ENCODE measurements at regions not wholly inside any gene's neighbourhood (a gene's known extent, or its start where the extent isn't known, plus 50 kb on each side); places are given as distances from the start of the nearest gene placed in this dataset.

DNA sequence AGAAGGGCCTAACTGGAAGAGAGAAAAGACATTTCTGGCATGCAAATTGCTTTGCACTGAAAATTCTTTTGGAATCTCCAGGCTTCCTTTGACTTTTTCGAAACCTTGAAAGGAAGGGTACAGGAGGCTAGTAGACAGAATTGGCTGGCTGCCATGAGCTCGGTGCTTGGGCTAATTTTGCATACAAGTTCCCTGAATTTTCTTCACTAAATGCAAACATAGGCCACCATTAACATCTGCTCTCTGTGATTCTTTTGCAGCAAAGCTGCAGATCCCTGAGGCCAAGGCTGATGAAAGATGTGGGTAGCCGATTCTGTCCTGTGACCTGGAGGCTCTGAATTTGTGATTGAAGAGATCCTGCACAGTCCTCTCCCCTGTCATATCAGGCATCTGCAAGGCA lies 247.8 kb upstream of the MCTP2 start:
- Histone ChIP-seq H3K27ac (ENCODE audit: low read length, poor library complexity, severe bottlenecking) (no peak overlapping the region), H4K8ac (ENCODE audit: low read length) (no peak overlapping the region), H2AK5ac (ENCODE audit: low read length, severe bottlenecking) (no peak overlapping the region), H3K4me3 (ENCODE audit: insufficient read depth in 1 of 2, low read depth in 1 of 2, low read length in 2 of 2) (no peak overlapping the region), H3K14ac (ENCODE audit: low read length in 2 of 2) (no peak overlapping the region), H2AFZ (ENCODE audit: low read depth, low read length) (no peak overlapping the region), H2BK5ac (ENCODE audit: low read depth, low read length, poor library complexity, severe bottlenecking) (no peak overlapping the region), H3K4me1 (ENCODE audit: control insufficient read depth, insufficient read depth, low read depth, low read length) (no peaks in the 10 kb centered on the region), H2BK15ac (ENCODE audit: low read depth, poor library complexity, severe bottlenecking) (no peak overlapping the region), H3K9ac (ENCODE audit: low read length) (no peak overlapping the region), H3K23ac (ENCODE audit: low read length in 2 of 2) (no peak overlapping the region), H3K4ac (ENCODE audit: low read depth in 1 of 2, low read length in 2 of 2) (no peak overlapping the region), H3K36me3 (ENCODE audit: control insufficient read depth in 1 of 2, insufficient read depth in 2 of 2, low read depth in 1 of 2, low read length in 2 of 2) (no peaks in the 10 kb centered on the region), H4K91ac (ENCODE audit: low read length) (no peak overlapping the region), H3K18ac (ENCODE audit: low read depth in 1 of 2, low read length in 2 of 2) (no peak overlapping the region), H2BK12ac (ENCODE audit: low read length in 2 of 2) (no peak overlapping the region), H3K79me1 (replicated peaks; ENCODE audit: low read length, poor library complexity, severe bottlenecking) (no peaks in the 10 kb centered on the region), H3K9me3 (ENCODE audit: control insufficient read depth, low read length) (no peaks in the 10 kb centered on the region), H2BK120ac (ENCODE audit: low read depth, low read length) (no peak overlapping the region), H3K27me3 (ENCODE audit: control insufficient read depth in 1 of 2, insufficient read depth in 1 of 2, low read length in 2 of 2) (no peaks in the 10 kb centered on the region), H3K4me2 (ENCODE audit: low read length, poor library complexity, severe bottlenecking) (no peak overlapping the region)
- no peak for DNase-seq
- 83% methylated on average over 2 of the region's 3 CpGs for WGBS

- no peak overlapping the region for H3K14ac ChIP-seq (ENCODE audit: low read length in 2 of 2)
- no peak overlapping the region for H2BK12ac ChIP-seq (ENCODE audit: low read length in 2 of 2)
- WGBS: 88% methylated on average over 6 of the region's 6 CpGs
- no peak overlapping the region for H3K4me2 ChIP-seq (ENCODE audit: low read length, poor library complexity, severe bottlenecking)
- no peaks in the 10 kb centered on the region for H3K9me3 ChIP-seq (ENCODE audit: control insufficient read depth, low read length)
- no peak overlapping the region for H3K18ac ChIP-seq (ENCODE audit: low read depth in 1 of 2, low read length in 2 of 2)
- H3K9ac ChIP-seq (ENCODE audit: low read length): peak overlapping the region; percentile 25
- no peak overlapping the region for H3K4me3 ChIP-seq (ENCODE audit: insufficient read depth in 1 of 2, low read depth in 1 of 2, low read length in 2 of 2)
- no peak overlapping the region for H2BK5ac ChIP-seq (ENCODE audit: low read depth, low read length, poor library complexity, severe bottlenecking)
- no peaks in the 10 kb centered on the region for H3K79me1 ChIP-seq (replicated peaks; ENCODE audit: low read length, poor library complexity, severe bottlenecking)
- H3K4ac ChIP-seq (ENCODE audit: low read depth in 1 of 2, low read length in 2 of 2): no peak overlapping the region
- no peak overlapping the region for H3K23ac ChIP-seq (ENCODE audit: low read length in 2 of 2)
- H4K91ac ChIP-seq (ENCODE audit: low read length): no peak overlapping the region
- H2BK15ac ChIP-seq (ENCODE audit: low read depth, poor library complexity, severe bottlenecking): no peak overlapping the region
- DNase-seq: no peak
- H2AFZ ChIP-seq (ENCODE audit: low read depth, low read length): no peak overlapping the region
- no peaks in the 10 kb centered on the region for H3K36me3 ChIP-seq (ENCODE audit: control insufficient read depth in 1 of 2, insufficient read depth in 2 of 2, low read depth in 1 of 2, low read length in 2 of 2)
- no peak overlapping the region for H2AK5ac ChIP-seq (ENCODE audit: low read length, severe bottlenecking)
- no peaks in the 10 kb centered on the region for H3K27me3 ChIP-seq (ENCODE audit: control insufficient read depth in 1 of 2, insufficient read depth in 1 of 2, low read length in 2 of 2)
- H3K4me1 ChIP-seq (ENCODE audit: control insufficient read depth, insufficient read depth, low read depth, low read length): no peaks in the 10 kb centered on the region
- no peak overlapping the region for H3K27ac ChIP-seq (ENCODE audit: low read length, poor library complexity, severe bottlenecking)
- no peak overlapping the region for H4K8ac ChIP-seq (ENCODE audit: low read length)
- no peak overlapping the region for H2BK120ac ChIP-seq (ENCODE audit: low read depth, low read length)
Measured at GRCh38 chr15:93982226-93982727, 249.1 kb upstream of the MCTP2 start.

DNA sequence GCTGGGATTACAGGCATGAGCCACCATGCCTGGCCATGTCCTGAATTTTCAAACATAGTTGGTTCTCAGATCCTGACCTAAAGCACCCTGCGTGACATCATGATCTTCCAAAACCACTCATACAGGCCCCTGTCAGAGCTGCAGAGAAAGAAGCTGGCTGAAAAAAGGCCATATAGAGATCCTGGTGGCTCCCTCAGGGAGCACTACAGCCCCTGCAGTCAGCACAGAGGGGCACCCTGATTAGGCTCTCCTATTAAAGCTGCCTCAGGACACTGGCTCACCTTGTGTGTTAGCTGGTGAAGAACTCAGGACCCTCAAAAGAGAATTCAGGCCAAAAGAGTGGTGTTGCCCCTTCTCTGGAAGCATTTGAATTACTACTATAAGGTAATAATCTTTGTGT lies 249.7 kb upstream of the MCTP2 start:
- Histone ChIP-seq H3K4me3 (ENCODE audit: insufficient read depth in 1 of 2, low read depth in 1 of 2, low read length in 2 of 2) (no peak overlapping the region), H3K27ac (ENCODE audit: low read length, poor library complexity, severe bottlenecking) (no peak overlapping the region), H2AFZ (ENCODE audit: low read depth, low read length) (no peak overlapping the region), H2AK5ac (ENCODE audit: low read length, severe bottlenecking) (no peak overlapping the region), H3K4ac (ENCODE audit: low read depth in 1 of 2, low read length in 2 of 2) (no peak overlapping the region), H3K4me1 (ENCODE audit: control insufficient read depth, insufficient read depth, low read depth, low read length) (no peaks in the 10 kb centered on the region), H2BK12ac (ENCODE audit: low read length in 2 of 2) (no peak overlapping the region), H2BK5ac (ENCODE audit: low read depth, low read length, poor library complexity, severe bottlenecking) (no peak overlapping the region), H3K4me2 (ENCODE audit: low read length, poor library complexity, severe bottlenecking) (no peak overlapping the region), H2BK120ac (ENCODE audit: low read depth, low read length) (peak overlapping the region; percentile 35), H3K23ac (ENCODE audit: low read length in 2 of 2) (no peak overlapping the region), H3K18ac (ENCODE audit: low read depth in 1 of 2, low read length in 2 of 2) (no peak overlapping the region), H3K79me1 (replicated peaks; ENCODE audit: low read length, poor library complexity, severe bottlenecking) (no peaks in the 10 kb centered on the region), H3K36me3 (ENCODE audit: control insufficient read depth in 1 of 2, insufficient read depth in 2 of 2, low read depth in 1 of 2, low read length in 2 of 2) (no peaks in the 10 kb centered on the region), H3K9ac (ENCODE audit: low read length) (peak overlapping the region; percentile 19), H3K27me3 (ENCODE audit: control insufficient read depth in 1 of 2, insufficient read depth in 1 of 2, low read length in 2 of 2) (no peaks in the 10 kb centered on the region), H3K9me3 (ENCODE audit: control insufficient read depth, low read length) (no peaks in the 10 kb centered on the region), H4K91ac (ENCODE audit: low read length) (no peak overlapping the region), H2BK15ac (ENCODE audit: low read depth, poor library complexity, severe bottlenecking) (no peak overlapping the region), H3K14ac (ENCODE audit: low read length in 2 of 2) (no peak overlapping the region), H4K8ac (ENCODE audit: low read length) (no peak overlapping the region)
- 100% methylated on average over 1 of the region's 1 CpG for WGBS
- DNase-seq: no peak

DNA sequence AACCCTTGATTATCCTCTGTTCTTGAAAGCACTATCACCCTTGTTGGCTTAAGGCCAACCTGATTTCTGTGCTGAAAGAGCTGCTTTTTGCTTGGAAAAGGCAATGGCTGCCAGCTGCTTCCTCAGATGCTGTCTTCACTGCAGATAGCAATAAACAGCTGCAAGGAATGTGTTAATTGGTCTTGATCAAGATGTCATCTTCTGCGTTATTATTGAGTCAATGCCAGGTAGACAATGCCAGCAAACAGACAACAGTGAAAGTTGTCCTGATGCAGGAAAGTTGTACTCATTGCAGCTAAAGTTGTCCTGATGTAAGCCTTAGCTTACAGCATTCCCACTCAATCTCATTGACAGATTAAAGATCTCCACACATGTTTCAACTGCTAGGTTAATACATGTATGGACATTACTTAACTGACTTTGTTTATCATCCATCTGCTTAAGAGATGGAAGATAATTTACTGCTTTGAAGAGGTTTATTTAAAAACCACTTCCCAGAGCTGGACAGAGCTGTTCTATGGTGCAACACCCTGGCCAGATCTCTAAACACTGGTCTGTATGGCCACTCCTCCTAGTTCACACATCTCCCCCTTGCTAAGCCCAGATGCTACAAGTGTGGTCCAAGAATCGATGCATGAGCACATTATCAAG lies 251.0 kb upstream of the MCTP2 start:
- no peak overlapping the region for H3K18ac ChIP-seq (ENCODE audit: low read depth in 1 of 2, low read length in 2 of 2)
- H3K4ac ChIP-seq (ENCODE audit: low read depth in 1 of 2, low read length in 2 of 2): no peak overlapping the region
- no peak overlapping the region for H3K14ac ChIP-seq (ENCODE audit: low read length in 2 of 2)
- no peak overlapping the region for H2BK12ac ChIP-seq (ENCODE audit: low read length in 2 of 2)
- H2BK120ac ChIP-seq (ENCODE audit: low read depth, low read length): no peak overlapping the region
- no peak overlapping the region for H2BK15ac ChIP-seq (ENCODE audit: low read depth, poor library complexity, severe bottlenecking)
- H4K8ac ChIP-seq (ENCODE audit: low read length): no peak overlapping the region
- no peak overlapping the region for H3K9ac ChIP-seq (ENCODE audit: low read length)
- H3K23ac ChIP-seq (ENCODE audit: low read length in 2 of 2): no peak overlapping the region
- H2AFZ ChIP-seq (ENCODE audit: low read depth, low read length): no peak overlapping the region
- DNase-seq: peak; percentile 52
- no peaks in the 10 kb centered on the region for H3K4me1 ChIP-seq (ENCODE audit: control insufficient read depth, insufficient read depth, low read depth, low read length)
- no peak overlapping the region for H3K4me2 ChIP-seq (ENCODE audit: low read length, poor library complexity, severe bottlenecking)
- no peaks in the 10 kb centered on the region for H3K79me1 ChIP-seq (replicated peaks; ENCODE audit: low read length, poor library complexity, severe bottlenecking)
- no peak overlapping the region for H4K91ac ChIP-seq (ENCODE audit: low read length)
- WGBS: 52% methylated on average over 2 of the region's 2 CpGs
- no peaks in the 10 kb centered on the region for H3K36me3 ChIP-seq (ENCODE audit: control insufficient read depth in 1 of 2, insufficient read depth in 2 of 2, low read depth in 1 of 2, low read length in 2 of 2)
- H2AK5ac ChIP-seq (ENCODE audit: low read length, severe bottlenecking): no peak overlapping the region
- H3K4me3 ChIP-seq (ENCODE audit: insufficient read depth in 1 of 2, low read depth in 1 of 2, low read length in 2 of 2): no peak overlapping the region
- H2BK5ac ChIP-seq (ENCODE audit: low read depth, low read length, poor library complexity, severe bottlenecking): no peak overlapping the region
- no peaks in the 10 kb centered on the region for H3K9me3 ChIP-seq (ENCODE audit: control insufficient read depth, low read length)
- H3K27me3 ChIP-seq (ENCODE audit: control insufficient read depth in 1 of 2, insufficient read depth in 1 of 2, low read length in 2 of 2): no peaks in the 10 kb centered on the region
- H3K27ac ChIP-seq (ENCODE audit: low read length, poor library complexity, severe bottlenecking): no peak overlapping the region
